ENCODE measurements at regions not wholly inside any gene's neighbourhood (a gene's known extent, or its start where the extent isn't known, plus 50 kb on each side); places are given as distances from the start of the nearest gene placed in this dataset.

DNA sequence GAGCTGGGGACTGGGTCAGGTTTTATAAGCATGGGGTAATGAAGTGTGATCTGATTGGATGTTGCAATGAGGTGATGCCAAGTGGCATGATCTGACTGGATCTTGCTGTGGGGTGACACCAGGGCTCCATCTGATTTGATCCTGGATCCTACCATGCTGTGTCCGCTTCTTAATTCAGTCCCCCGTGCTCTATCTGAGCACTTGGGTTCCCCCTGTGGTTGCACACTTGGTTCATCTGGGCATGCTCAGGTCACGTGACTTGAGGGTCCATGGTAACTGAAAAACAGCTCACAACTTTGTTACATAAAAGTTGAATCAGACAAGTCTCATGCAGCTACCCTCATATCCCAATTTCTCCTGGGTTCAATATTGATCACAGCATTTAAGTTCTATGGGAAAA lies 448.6 kb upstream of the NRP1 start:
- TF ChIP-seq, protein P1, sequence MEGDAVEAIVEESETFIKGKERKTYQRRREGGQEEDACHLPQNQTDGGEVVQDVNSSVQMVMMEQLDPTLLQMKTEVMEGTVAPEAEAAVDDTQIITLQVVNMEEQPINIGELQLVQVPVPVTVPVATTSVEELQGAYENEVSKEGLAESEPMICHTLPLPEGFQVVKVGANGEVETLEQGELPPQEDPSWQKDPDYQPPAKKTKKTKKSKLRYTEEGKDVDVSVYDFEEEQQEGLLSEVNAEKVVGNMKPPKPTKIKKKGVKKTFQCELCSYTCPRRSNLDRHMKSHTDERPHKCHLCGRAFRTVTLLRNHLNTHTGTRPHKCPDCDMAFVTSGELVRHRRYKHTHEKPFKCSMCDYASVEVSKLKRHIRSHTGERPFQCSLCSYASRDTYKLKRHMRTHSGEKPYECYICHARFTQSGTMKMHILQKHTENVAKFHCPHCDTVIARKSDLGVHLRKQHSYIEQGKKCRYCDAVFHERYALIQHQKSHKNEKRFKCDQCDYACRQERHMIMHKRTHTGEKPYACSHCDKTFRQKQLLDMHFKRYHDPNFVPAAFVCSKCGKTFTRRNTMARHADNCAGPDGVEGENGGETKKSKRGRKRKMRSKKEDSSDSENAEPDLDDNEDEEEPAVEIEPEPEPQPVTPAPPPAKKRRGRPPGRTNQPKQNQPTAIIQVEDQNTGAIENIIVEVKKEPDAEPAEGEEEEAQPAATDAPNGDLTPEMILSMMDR (conservative IDR thresholded peaks at IDR 0.05) = no peak
- H3K18ac ChIP-seq (ENCODE audit: insufficient read length, low read depth, low read length) = no peak overlapping the region
- H3K4me2 ChIP-seq (ENCODE audit: insufficient read depth, insufficient read length, low read length) = no peak overlapping the region
- Mint-ChIP-seq H3K27ac (no peak overlapping the region), H3K9me3 (peaks cover 0 to 7% of the 10 kb centered on the region in 2 experiments; a peak in 3 of 5 replicates), H3K4me3 (no peak overlapping the region), H3K4me1 (0 out of 4 replicates have a peak, but pooled peaks cover 0 to 5% of the 10 kb centered on the region in 2 experiments), H3K36me3 (ENCODE audit: insufficient read depth in 1 of 3, low read depth in 3 of 3) (0 out of 7 replicates have a peak, but pooled peaks cover 0 to 3% (median 0%) of the 10 kb centered on the region in 3 experiments), H3K27me3 (ENCODE audit: low read depth) (no peaks in the 10 kb centered on the region)
- H3K27me3 ChIP-seq (ENCODE audit: insufficient read depth, low read length) = no peaks in the 10 kb centered on the region
- H2BK120ac ChIP-seq (ENCODE audit: low read depth, low read length, poor library complexity, severe bottlenecking) = no peak overlapping the region
- H3K9me3 ChIP-seq (ENCODE audit: control insufficient read depth, low read depth, low read length) = no peaks in the 10 kb centered on the region
- no peak overlapping the region for H3K56ac ChIP-seq (ENCODE audit: insufficient read length, low read depth, low read length)
- H3K79me1 ChIP-seq (ENCODE audit: insufficient read depth, low read depth, low read length, poor library complexity, severe bottlenecking) = no peaks in the 10 kb centered on the region
- no peak overlapping the region for H4K91ac ChIP-seq (ENCODE audit: insufficient read length, low read depth, low read length)
- H2BK20ac ChIP-seq (ENCODE audit: low read depth, low read length, poor library complexity, severe bottlenecking) = no peak overlapping the region
- no peaks in the 10 kb centered on the region for H3K4me1 ChIP-seq (ENCODE audit: insufficient read depth, low read length)
- no peaks in the 10 kb centered on the region for H3K79me2 ChIP-seq (ENCODE audit: insufficient read depth, low read length)
- no peak overlapping the region for H2AFZ ChIP-seq (ENCODE audit: low read length)
- H4K5ac ChIP-seq (ENCODE audit: insufficient read length, low read depth, low read length) = no peak overlapping the region
- H3K14ac ChIP-seq (ENCODE audit: insufficient read depth, low read length) = no peak overlapping the region
- H2BK5ac ChIP-seq (ENCODE audit: insufficient read length, low read length) = no peak overlapping the region
- no peak overlapping the region for H2AK5ac ChIP-seq (ENCODE audit: insufficient read length, low read length)
- H4K20me1 ChIP-seq (ENCODE audit: control insufficient read depth, insufficient read depth, insufficient read length) = no peaks in the 10 kb centered on the region
- WGBS (ENCODE audit: extremely low coverage, insufficient read length, low lambda C conversion rate) = no CpG with 5 or more reads among the region's 3 CpGs
- no peak overlapping the region for H3K4ac ChIP-seq (ENCODE audit: low read depth, low read length)
- H2BK15ac ChIP-seq (ENCODE audit: low read depth, low read length) = no peak overlapping the region
- no peak overlapping the region for H3K23ac ChIP-seq (ENCODE audit: insufficient read length, low read depth, low read length)
- no peaks in the 10 kb centered on the region for H3K23me2 ChIP-seq (ENCODE audit: insufficient read length, low read depth, low read length, poor library complexity, severe bottlenecking)
- no peak overlapping the region for H2BK12ac ChIP-seq (ENCODE audit: insufficient read length, low read depth, low read length)
- H4K8ac ChIP-seq (replicated peaks; ENCODE audit: insufficient read length, low read depth, low read length) = no peak overlapping the region
- H3K27ac ChIP-seq (ENCODE audit: insufficient read length, low read depth, low read length) = no peak overlapping the region
- DNase-seq = no peak
- H3T11ph ChIP-seq (ENCODE audit: low read length) = no peak overlapping the region
- H3K9ac ChIP-seq (ENCODE audit: extremely low read depth, insufficient read length, low read length) = no peak overlapping the region

All from H9 (cell line).